HG02870 (cell line): ENCODE measurements at regions not wholly inside any gene's neighbourhood (a gene's known extent, or its start where the extent isn't known, plus 50 kb on each side); places are given as distances from the start of the nearest gene placed in this dataset.
"Not testable (repeated sequence)": the region's sequence is repeated elsewhere in the genome, so short reads cannot be mapped to it uniquely, and the experiment has no call there.

Source experiments
- ATAC-seq: cut with Tn5 transposase; IDR thresholded peaks from one replicate; pipeline ENCODE4 v1.9.1; 2021; ENCODE audit warnings: mild to moderate bottlenecking, moderate library complexity; ENCODE audit not compliant: unreplicated experiment

DNA sequence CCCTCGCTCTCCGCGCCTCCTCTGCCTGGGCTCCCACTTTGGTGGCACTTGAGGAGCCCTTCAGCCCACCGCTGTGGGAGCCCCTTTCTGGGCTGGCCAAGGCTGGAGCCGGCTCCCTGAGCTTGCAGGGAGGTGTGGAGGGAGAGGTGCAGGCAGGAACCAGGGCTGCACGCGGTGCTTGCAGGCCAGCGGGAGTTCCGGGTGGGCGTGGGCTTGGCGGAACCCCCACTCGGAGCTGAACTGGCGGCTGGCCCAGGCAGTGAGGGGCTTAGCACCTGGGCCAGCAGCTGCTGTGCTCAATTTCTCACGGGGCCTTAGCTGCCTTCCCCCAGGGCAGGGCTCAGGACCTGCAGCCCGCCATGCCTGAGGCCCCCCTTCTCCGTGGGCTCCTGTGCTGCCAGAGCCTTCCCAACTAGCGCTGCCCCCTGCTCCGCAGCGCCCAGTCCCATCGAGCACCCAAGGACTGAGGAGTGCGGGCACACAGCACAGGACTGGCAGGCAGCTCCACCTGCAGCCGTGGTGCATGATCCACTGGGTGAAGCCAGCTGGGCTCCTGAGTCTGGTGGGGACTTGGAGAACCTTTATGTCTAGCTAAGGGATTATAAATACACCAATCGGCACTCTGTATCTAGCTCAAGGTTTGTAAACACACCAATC is 200.2 kb upstream of the RIMS1 start:
- not testable (repeated sequence) for ATAC-seq

- no peak for ATAC-seq
Measured at GRCh38 chr6:71698702-71699101, 187.6 kb upstream of the RIMS1 start.

DNA sequence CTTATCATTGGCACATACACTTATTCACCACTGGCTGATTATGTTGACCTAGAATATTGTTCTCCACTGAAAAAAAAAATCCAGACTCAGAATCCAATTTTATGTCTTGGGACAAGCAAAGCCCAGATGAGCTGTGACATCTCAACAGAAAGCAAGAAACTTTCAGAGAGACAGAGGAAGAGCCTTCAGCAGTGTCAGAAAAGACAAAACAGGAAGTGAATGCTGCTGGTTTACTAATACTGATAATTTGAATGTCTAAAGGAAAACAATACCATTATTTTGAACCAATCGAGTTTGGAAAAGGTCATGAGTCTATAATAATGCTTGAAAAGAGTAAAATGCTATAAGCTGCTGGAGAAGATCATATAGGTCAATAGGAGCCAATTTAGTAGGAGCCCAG is 179.8 kb upstream of the RIMS1 start:
- no peak for ATAC-seq

DNA sequence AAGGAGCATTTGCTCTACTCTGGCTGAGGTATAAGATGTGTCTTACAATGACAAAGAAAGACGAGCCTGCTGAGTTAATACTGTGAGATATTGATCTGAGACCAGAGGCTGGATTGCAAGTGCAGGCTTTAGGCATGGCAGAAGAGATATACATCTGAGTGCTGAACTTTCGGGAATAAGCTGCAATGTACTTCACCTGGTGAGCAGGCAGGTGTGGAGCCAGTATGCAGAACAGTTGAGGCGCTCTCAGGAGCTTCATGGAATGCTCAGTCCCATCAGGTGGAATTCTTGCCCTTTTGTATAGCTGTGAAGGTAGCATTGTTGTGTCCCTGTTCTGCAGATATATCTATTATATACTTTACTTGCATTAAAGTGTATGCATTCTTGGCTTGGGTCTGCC is 179.3 kb upstream of the RIMS1 start:
- ATAC-seq: no peak

GRCh38 chr6:71720705-71721104 is 165.6 kb upstream of the RIMS1 start:
- ATAC-seq: no peak

GRCh38 chr6:71721642-71722041 is 164.7 kb upstream of the RIMS1 start:
- ATAC-seq: no peak

DNA sequence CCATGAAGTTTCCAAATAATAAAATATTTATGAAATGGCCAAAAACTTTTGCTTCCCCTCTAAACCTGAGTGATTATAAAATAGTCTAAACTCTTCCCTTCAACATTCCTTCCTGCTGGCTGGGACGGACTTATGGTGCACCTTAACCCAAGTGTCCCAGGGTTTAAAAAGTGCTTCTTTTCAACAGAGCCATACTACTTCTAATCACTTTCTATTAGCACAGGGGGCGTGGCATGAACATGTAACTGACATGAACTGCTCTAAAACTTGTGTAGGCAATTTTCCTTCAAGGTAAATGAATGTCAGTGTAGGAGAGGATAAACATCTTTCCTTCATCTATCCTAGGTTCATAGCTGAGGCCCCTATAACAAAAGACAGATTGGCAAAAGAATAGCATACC is 163.6 kb upstream of the RIMS1 start:
- ATAC-seq: no peak

DNA sequence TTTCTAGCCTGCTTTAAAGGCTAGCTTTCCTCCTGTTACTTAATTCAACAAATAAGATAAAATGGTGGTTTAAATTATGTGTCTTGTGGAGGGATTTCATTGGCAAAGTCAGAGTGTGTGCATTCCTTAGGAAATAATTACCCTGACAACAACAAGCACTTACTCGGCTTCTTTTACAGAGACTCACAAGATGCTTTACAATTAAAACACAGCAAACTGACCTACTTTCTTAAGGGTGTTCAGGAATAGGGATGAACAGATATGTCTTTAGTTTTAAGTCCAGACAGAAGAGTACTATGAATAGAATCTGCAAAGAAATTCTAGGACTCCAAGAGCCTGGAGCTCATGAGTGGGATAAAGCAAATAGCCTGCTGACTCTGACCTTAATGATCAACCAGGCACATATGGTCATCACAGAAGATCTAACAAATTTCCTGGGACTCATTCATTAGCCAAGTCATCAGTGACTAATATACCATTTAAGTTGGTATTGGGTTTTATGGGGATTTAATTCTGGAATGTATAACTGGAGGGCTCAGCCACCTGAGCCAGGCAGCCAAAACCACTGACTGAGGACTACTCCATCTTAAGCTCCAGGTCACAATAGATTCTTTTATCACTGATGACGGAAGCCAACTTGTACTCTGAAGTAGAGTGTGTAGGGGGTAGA is 161.8 kb upstream of the RIMS1 start:
- ATAC-seq: no peak

- ATAC-seq: no peak
Measured at GRCh38 chr6:71725126-71725470, 161.3 kb upstream of the RIMS1 start.

GRCh38 chr6:71726121-71726520 is 160.2 kb upstream of the RIMS1 start:
- ATAC-seq: no peak

GRCh38 chr6:71727632-71728294 is 158.6 kb upstream of the RIMS1 start:
- ATAC-seq: peak; percentile 79

DNA sequence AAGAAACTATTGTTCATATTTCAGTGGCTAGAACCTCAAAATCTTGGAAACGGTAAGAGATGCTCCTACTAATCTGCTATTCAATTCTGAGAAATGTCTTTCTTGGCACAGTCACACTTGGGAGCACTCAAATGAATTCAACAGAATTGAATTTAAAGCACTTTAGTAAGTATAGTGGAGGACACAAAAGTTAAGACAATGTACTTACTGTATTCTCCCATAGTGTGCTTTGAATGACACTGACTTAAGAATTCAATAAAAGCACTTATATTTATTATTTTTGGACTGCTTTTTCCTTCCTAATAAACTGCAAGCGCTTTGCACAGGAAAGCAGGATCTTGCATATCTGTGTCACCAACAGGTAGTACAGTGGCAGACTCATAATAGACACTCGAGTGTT is 156.1 kb upstream of the RIMS1 start:
- ATAC-seq: no peak

GRCh38 chr6:71733970-71734899 is 152.1 kb upstream of the RIMS1 start:
- ATAC-seq: no peak

DNA sequence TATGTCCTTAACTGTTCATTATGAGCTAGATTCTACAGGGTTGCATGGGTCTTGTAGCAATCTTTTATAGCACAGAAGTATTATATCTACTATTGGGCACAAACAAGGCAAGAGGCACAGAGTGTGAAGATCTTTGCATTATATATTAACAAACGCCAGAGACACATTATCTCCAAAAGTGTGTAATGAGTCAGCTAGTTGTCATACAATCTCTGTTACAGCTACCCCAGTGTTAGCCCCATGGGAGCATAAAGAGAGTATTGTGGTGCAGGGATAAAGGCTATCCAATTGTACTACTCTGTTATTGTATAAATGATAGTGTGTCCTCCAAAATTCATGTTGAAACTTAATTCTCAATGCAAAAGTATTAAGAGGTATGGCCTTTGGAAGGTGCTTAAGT is 148.4 kb upstream of the RIMS1 start:
- no peak for ATAC-seq

GRCh38 chr6:71745525-71745924 is 140.8 kb upstream of the RIMS1 start:
- ATAC-seq: peak; percentile 54

- ATAC-seq: no peak
Measured at GRCh38 chr6:71766146-71766760, 120.1 kb upstream of the RIMS1 start.

DNA sequence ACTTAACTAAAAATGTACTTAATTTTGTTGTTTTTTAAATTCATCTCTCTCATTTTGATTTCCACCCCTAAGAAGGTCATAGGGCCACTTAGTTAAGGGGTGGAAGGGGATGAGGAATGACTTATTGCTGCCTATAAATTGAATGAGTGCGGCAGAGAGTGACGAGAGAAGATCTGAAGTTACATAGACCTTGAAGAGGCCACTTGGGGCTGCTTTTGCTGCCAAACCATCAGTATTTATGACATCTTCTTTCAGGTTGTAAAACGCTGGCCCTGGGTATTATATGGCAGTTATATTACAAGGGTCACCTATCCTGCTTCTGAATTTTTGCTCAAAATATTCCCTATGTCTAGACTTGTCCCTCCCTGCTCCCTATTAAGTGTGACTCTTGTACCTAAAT is 119.6 kb upstream of the RIMS1 start:
- no peak for ATAC-seq

DNA sequence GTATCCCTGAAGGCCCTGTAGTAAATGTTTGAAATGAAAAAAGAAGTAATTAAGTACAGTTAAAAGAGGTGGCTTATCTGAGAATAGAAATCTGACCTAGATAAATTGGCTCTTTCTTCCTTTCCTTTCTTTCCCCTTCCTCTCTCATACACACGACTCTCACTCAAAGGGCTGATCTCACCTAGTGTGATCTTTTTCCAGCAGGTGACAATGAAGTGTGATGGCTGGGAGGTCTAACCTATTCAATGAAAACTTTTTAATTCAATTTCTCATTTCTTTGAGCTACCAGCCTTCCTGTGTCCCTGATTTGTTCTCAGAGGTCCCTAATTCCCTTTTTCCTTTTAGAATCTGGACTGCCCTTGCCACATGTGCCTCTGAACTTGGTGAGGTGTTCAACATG is 118.0 kb upstream of the RIMS1 start:
- ATAC-seq: no peak

DNA sequence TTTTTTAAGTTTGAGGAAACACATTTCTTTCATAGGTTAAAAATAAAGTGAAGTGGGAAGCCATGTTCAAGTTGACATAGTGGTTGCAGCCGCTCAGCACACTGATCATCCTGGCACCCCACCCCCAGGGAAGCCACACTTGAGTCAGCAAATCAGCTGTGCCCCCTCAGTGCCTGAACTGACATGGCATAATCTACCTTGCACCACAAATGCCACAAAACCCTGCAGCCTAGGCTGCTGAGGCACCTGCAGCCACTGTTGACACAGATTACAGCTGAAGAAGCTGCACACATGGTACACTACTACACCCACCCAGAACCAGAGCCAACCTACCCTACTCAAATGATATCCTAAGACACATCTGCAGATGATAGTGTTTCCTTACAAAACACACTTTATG is 77.5 kb upstream of the RIMS1 start:
- no peak for ATAC-seq

- ATAC-seq: no peak
Measured at GRCh38 chr6:71810880-71811279, 75.5 kb upstream of the RIMS1 start.

DNA sequence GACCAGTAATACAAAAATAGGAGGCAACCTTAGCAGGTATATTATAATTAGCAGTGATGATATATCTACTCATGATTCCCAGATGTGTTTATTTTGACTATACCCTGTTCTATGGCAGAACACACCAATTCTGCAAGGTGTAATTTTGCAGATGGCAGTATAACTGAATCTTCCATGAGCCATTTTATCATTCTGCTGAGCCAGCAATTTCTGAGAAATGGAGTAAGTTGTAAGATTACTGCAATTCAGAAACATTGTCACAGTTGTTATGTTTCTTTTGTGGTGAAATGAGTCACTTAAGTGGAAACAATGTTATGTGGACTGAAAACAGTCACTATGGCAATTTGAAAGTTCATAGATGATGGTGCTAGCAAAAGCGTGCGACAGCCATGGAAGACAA is 63.7 kb upstream of the RIMS1 start:
- ATAC-seq: no peak
